Smooth muscle cell (in vitro differentiated cells): ENCODE measurements at regions not wholly inside any gene's neighbourhood (a gene's known extent, or its start where the extent isn't known, plus 50 kb on each side); places are given as distances from the start of the nearest gene placed in this dataset.

Experiments
- DNase-seq: peaks from one replicate; lab custom pipeline; 2025; ENCODE audit not compliant: unreplicated experiment; lab: John Stamatoyannopoulos, UW
- H2AFZ ChIP-seq: fragments of 200-600 bp; sonication (generic); 2 replicates; pipeline ENCODE4 v1.6.0; 2016; ENCODE audit warnings: antibody characterized with exemption, low read depth, mild to moderate bottlenecking
- H3F3A ChIP-seq: fragments of 200-600 bp; sonication (generic); 2 replicates; pipeline ENCODE4 v1.6.0; 2017; ENCODE audit warnings: antibody characterized with exemption, low read depth
- H3K27ac ChIP-seq: fragments of 200-600 bp; sonication (generic); 2 replicates; pipeline ENCODE4 v1.5.1; 2016; ENCODE audit warnings: low read depth, mild to moderate bottlenecking
- H3K27me3 ChIP-seq: fragments of 200-600 bp; sonication (generic); 2 replicates; pipeline ENCODE4 v1.6.1; 2016; ENCODE audit warnings: low read depth, mild to moderate bottlenecking
- H3K36me3 ChIP-seq: fragments of 200-600 bp; sonication (generic); 2 replicates; pipeline ENCODE4 v1.5.1; 2016; ENCODE audit warnings: low read depth
- H3K4me1 ChIP-seq: fragments of 200-600 bp; sonication (generic); 2 replicates; pipeline ENCODE4 v1.5.1; 2016; ENCODE audit warnings: low read depth
- H3K4me2 ChIP-seq: fragments of 200-600 bp; sonication (generic); 2 replicates; pipeline ENCODE4 v1.6.0; 2016; ENCODE audit warnings: mild to moderate bottlenecking
- H3K4me3 ChIP-seq: fragments of 200-600 bp; sonication (generic); 2 replicates; pipeline ENCODE4 v1.5.1; 2016; ENCODE audit warnings: mild to moderate bottlenecking
- H3K79me2 ChIP-seq: fragments of 200-600 bp; sonication (generic); 2 replicates; pipeline ENCODE4 v1.6.0; 2016; ENCODE audit warnings: low read depth, mild to moderate bottlenecking
- H3K9ac ChIP-seq: fragments of 200-600 bp; sonication (generic); 2 replicates; pipeline ENCODE4 v1.6.0; 2016; ENCODE audit warnings: low read depth
- H3K9me3 ChIP-seq: fragments of 200-600 bp; sonication (generic); replicated peaks from 2 replicates; pipeline ENCODE4 v1.5.1; 2016; ENCODE audit warnings: low read depth
- H4K20me1 ChIP-seq: fragments of 200-600 bp; sonication (generic); 2 replicates; pipeline ENCODE4 v1.6.0; 2016; ENCODE audit warnings: low read depth
- WGBS: methylation state at CpG from one replicate; pipeline ENCODE4 v1.1.7; 2016; ENCODE audit warnings: low lambda C conversion rate; 5-methylcytosine and 5-hydroxymethylcytosine counted together
- TF ChIP-seq, protein P1 (sequence below): fragments of 200-600 bp; sonication (generic); IDR thresholded peaks from 2 replicates; pipeline ENCODE4 v1.5.1; 2017; ENCODE audit warnings: borderline replicate concordance, mild to moderate bottlenecking, antibody characterized with exemption; ENCODE audit not compliant: insufficient read depth, poor library complexity, severe bottlenecking

DNA sequence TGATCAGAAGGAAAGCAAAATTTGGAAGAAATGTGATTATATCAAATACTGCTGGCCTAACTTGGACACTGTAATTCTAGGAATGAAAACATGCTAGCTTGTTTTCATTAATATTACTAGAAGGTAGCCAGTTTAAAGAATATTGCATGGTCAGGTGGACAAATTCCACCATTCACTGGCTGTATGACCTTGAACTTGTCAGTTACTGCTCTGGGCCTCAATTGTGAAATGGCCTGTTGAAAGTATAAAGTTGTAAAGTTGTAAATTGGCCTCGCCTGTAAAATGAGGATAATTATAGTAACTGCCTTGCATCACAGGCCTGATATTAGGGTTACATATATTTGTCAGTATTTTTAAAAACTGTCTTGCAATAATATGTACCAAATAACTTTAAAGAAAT lies 398.4 kb upstream of the CHST9 start:
- WGBS: 79% methylated on average over 1 of the region's 1 CpG
- TF ChIP-seq, protein P1, sequence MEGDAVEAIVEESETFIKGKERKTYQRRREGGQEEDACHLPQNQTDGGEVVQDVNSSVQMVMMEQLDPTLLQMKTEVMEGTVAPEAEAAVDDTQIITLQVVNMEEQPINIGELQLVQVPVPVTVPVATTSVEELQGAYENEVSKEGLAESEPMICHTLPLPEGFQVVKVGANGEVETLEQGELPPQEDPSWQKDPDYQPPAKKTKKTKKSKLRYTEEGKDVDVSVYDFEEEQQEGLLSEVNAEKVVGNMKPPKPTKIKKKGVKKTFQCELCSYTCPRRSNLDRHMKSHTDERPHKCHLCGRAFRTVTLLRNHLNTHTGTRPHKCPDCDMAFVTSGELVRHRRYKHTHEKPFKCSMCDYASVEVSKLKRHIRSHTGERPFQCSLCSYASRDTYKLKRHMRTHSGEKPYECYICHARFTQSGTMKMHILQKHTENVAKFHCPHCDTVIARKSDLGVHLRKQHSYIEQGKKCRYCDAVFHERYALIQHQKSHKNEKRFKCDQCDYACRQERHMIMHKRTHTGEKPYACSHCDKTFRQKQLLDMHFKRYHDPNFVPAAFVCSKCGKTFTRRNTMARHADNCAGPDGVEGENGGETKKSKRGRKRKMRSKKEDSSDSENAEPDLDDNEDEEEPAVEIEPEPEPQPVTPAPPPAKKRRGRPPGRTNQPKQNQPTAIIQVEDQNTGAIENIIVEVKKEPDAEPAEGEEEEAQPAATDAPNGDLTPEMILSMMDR: no peak
- Histone ChIP-seq H3K27ac (no peak overlapping the region), H3K79me2 (no peaks in the 10 kb centered on the region), H3K36me3 (no peaks in the 10 kb centered on the region), H3K9me3 (peaks cover 10% of the 10 kb centered on the region), H3K9ac (no peak overlapping the region), H3F3A (no peaks in the 10 kb centered on the region), H2AFZ (no peak overlapping the region), H3K4me3 (no peak overlapping the region), H3K27me3 (no peaks in the 10 kb centered on the region), H3K4me2 (no peak overlapping the region), H4K20me1 (no peaks in the 10 kb centered on the region), H3K4me1 (no peaks in the 10 kb centered on the region)
- DNase-seq: no peak

DNA sequence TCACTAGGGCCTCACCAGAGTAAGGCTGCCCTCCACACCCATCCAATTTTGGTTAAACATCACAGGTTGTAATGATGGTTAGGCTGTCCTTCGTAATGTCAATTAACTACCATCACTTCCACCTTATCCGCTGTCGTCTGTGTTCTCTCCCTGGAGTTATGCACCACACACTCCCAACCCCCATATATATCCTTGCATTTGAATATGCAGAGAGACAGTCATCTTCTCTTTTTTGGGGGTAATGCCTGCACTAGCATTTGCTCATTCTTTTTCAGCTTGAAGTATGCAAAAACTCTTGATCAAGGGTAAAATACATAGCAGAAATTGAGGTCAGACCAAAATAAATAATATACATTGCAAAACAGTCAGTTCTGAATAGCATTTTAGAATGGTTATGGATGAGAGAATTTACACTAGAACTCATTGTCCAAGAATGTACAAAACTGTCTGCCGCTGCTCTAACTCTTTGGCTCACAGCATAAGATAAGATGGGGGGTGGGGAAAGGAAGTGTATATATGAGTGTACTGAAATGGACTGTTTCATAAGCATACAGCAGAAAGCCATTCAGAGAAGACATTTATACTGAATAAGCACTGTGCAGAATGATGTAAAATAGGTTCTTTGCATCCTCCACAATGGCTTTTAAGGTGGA lies 397.8 kb upstream of the CHST9 start:
- H3K36me3 ChIP-seq: no peaks in the 10 kb centered on the region
- H2AFZ ChIP-seq: no peak overlapping the region
- no peak for DNase-seq
- H3K4me1 ChIP-seq: no peaks in the 10 kb centered on the region
- peaks cover 10% of the 10 kb centered on the region for H3K9me3 ChIP-seq
- H3K4me3 ChIP-seq: no peak overlapping the region
- WGBS: 86% methylated on average over 4 of the region's 4 CpGs
- no peak overlapping the region for H3K4me2 ChIP-seq
- H4K20me1 ChIP-seq: no peaks in the 10 kb centered on the region
- no peak overlapping the region for H3K9ac ChIP-seq
- no peak overlapping the region for H3K27ac ChIP-seq
- H3K27me3 ChIP-seq: no peaks in the 10 kb centered on the region
- no peaks in the 10 kb centered on the region for H3K79me2 ChIP-seq
- TF ChIP-seq, protein P1: no peak
- H3F3A ChIP-seq: no peaks in the 10 kb centered on the region

DNA sequence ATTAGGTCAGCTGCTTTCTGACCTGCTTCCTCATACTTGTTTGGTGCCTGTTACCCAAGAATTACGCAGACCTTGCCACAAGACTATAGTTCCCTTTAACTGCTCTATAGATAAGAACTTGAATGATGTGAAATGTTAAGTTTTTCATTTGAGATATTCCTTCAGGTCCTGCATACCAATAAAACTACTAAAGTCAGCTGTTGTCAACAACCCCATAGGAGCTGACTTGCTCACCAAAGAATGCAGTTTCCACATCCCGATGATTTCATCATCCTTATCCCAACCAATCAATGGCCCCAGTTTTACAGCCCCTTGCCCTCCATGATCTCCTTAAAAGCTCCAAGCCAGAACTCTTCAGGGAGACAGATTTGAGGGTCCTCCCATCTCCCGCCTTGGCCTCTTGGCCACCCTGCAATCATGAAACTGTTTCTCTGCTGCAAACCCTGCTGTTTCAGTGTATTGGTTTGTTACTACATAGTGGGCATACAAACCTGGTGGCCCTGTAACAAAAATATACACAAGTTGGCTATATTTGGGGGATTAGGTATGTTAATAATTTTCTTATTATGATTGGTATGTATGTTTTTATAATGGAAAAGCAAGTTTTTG lies 396.3 kb upstream of the CHST9 start:
- Histone ChIP-seq H3K9me3 (peaks cover 10% of the 10 kb centered on the region), H3K27ac (no peak overlapping the region), H2AFZ (no peak overlapping the region), H3K4me1 (no peaks in the 10 kb centered on the region), H3K4me2 (no peak overlapping the region), H4K20me1 (no peaks in the 10 kb centered on the region), H3F3A (no peaks in the 10 kb centered on the region), H3K27me3 (no peaks in the 10 kb centered on the region), H3K79me2 (no peaks in the 10 kb centered on the region), H3K36me3 (no peaks in the 10 kb centered on the region), H3K9ac (no peak overlapping the region), H3K4me3 (no peak overlapping the region)
- no peak for DNase-seq
- TF ChIP-seq, protein P1: no peak
- WGBS: 95% methylated on average over 3 of the region's 3 CpGs

GRCh38 chr18:27579364-27579763 lies 394.3 kb upstream of the CHST9 start:
- H3K79me2 ChIP-seq: no peaks in the 10 kb centered on the region
- H3K27ac ChIP-seq: no peak overlapping the region
- TF ChIP-seq, protein P1: no peak
- H3K4me3 ChIP-seq: no peak overlapping the region
- H3K9me3 ChIP-seq: peaks cover 10% of the 10 kb centered on the region
- no peak overlapping the region for H3K4me2 ChIP-seq
- H4K20me1 ChIP-seq: no peaks in the 10 kb centered on the region
- H2AFZ ChIP-seq: no peak overlapping the region
- 95% methylated on average over 2 of the region's 2 CpGs for WGBS
- H3F3A ChIP-seq: no peaks in the 10 kb centered on the region
- H3K27me3 ChIP-seq: no peaks in the 10 kb centered on the region
- H3K36me3 ChIP-seq: no peaks in the 10 kb centered on the region
- no peaks in the 10 kb centered on the region for H3K4me1 ChIP-seq
- no peak overlapping the region for H3K9ac ChIP-seq
- no peak for DNase-seq
